Hepatic stellate cell (primary cell): ENCODE measurements at regions not wholly inside any gene's neighbourhood (a gene's known extent, or its start where the extent isn't known, plus 50 kb on each side); places are given as distances from the start of the nearest gene placed in this dataset.

Experiments
- DNase-seq: peaks from one replicate; pipeline ENCODE4 v3.0.0; 2011; ENCODE audit warnings: low spot score

DNA sequence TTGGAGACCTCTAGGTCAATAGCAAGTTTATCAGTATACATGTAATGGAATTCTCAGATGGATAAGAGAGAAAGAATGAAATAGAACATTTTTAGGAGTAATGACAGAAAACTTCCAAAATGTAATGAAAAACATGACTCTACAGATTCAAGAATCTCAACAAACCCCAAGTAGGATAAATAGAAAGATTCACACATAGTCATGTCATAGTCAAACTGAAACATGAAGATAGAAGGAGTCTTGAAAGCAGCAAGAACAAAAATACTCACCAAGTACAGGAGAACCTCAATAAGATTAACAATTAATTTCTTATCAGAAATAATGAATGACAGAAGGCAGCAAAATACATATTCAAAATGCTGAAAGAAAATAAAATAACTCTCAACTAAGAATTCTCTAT lies 164.5 kb downstream of the SPATA31D1 start:
- DNase-seq = no peak

DNA sequence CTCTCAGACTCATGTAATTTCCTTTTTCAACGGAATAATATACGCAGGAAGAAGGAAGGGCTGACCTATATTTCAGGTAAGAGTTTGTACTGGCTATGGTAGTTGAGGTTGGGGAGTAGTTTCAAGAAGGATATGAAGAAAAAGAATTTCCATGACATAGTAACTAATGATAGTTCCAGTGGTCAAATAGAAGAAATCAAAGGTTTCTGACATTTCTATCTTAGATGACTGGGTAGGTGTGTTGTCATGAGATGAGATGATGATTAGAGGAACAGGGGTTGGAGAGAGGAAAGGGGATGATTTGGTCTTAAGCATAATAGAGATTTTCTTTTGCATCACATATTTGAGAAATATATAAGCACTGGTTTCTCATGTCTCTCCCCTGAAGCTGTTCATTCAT lies 166.0 kb downstream of the SPATA31D1 start:
- DNase-seq = no peak

DNA sequence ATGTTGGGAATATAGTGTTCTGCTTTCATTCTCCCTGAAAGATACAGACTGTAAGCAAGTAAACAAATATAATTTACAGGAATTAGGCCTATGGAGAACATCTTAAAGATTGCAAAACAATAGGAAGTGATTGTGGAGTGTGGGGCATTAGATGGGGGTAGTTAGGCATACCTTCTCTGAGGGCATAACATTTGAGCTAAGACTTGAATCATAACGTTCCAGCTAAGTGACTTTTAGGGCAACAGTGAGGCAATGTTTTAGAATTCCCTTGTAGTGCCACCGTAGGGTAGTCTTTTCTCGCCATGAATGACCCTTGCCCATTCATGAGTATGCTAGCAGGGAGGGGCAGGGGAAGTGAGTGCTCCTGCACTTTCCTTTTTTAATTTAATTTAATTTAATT lies 173.3 kb downstream of the SPATA31D1 start:
- no peak for DNase-seq

DNA sequence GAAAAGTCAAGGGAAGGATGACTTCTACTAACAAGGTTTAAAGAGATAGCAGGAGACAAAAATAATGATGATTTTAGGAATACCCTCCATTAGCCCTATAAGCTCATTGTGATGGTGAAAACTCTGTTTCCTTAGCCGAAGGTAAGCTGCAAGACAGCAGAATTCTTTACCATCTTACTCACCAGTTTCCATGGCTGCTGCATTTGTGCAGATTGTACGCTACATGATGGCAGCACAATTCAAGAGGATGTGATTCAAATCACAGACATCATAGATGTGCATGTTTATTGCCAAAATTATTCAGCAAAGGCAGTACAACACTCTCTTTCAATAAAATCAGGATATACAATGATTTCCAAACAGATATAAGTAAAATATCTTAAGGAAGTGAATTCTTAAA lies 175.6 kb downstream of the SPATA31D1 start:
- no peak for DNase-seq

DNA sequence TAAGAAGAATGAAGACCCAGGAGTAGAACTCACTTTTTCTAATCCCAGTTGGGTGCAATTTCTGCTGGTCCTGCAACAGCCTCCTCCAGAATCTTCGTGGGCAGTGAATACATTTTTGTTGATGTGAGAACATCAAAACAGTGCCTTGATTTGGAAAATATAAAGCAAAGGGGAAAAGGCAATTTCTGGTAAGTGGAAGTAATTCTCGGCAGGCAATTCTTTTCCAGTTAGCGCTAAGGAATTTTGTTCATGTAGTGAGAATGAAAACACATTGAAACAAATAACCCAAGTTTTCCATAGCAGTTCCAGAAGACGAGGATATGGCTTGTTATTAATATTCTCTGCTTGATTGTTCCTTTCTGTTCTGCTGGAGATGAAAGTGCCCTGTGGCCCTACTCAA lies 178.7 kb downstream of the SPATA31D1 start:
- no peak for DNase-seq

DNA sequence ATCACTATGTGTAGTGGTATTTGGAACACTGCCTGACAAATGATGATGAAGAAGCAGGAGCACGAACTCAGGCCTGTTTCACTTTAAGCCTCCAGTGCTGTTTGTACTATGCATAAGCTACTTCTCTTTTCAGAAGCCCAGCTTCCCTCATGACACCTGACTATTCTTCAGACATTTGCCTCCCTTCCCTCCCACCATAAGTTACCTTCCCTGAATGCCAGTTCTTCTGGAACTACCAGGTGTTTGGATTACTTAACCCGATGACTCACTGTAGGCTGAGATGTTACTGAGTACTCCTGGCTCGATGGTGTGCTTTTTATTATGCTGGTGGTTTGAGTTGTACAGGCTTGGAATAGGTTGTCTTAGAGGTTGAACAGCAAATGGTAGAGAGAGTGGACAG lies 180.0 kb downstream of the SPATA31D1 start:
- no peak for DNase-seq

DNA sequence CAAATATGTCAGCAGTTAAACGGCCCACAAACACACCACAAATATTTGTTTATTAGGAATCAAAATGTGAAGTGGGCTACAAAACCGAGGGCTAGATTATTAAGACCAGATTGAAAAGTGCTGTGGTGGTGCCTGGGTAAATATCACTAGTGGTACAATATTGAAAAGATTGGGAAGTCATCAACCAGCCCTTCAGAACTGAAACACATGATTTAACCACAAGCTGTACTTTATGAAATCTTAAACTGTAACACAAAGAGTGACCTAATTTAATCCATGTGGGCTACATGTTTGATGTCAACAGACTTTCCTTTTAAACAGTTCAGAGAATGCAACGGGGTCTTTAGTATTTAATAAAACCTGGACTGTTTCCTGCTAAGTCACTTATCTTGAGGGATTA lies 182.3 kb downstream of the SPATA31D1 start:
- no peak for DNase-seq

DNA sequence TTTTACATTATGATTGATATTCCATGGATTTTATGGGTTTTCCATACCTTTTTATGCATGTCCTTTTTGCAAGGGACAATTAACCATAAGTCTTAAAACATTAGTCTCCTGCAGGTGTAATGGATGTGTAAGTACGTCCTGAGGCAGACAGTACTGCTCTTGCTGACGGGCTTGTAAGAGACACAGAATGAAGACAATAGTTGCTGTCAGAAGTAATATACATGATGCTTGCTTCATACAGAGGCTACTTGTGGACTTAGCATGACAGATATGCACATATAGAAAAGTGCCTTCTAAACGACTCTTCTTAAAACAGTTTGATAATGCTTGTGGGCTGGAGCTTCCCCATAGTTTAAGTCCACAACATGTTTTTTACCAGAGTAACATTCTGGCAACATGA lies 182.7 kb downstream of the SPATA31D1 start:
- DNase-seq = no peak

DNA sequence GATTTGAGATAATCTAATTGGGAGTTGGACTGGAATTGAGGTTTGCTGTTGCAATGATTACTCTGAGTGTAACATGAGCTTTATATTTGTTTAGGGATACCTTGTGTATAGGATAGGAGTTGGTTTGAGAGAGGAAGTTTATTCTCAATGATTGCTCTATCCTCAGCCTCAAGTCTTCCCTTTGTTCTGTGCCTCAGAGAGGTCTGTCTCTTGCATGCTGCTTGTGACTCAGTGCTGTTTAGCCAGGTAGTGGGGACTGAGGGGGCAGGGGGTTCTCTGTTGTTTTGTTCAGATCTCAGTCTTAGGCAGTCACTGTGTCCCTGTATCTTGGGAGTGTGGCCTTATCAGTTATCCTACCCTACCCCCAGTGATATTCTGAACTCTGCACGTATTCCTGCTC lies 192.1 kb downstream of the SPATA31D1 start:
- no peak for DNase-seq

DNA sequence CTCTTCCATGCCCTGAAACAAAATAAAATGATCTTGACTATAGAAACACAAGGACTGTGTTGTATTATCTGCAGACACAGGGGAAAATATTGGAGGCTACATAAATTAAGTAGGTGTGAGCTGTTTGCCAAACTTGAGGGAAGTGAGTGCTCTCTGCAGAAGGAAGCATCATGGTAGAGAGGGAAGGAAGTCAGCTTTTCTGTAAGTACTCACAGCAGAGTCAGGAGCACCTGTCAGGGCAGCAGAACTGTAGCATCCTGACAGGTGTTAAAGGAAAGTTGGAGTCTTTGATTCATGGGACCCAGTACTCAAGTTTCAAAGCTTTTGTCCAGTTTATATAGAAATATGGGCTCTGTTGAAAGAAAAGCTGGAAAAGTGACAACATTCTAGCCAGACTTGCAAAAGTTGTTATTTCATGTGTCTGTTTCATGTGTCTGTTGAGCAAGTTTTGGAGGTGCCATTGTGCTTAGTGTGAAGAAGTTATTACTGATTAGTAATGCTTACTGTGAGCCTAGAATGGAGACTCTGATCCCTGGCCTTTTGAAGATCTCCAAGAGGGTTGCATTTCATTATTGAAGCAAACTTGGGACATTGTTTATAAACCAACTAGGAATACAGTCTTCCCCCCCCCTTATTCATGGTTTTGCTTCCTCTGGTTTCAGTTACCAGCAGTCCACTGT lies 194.7 kb downstream of the SPATA31D1 start:
- DNase-seq = no peak

DNA sequence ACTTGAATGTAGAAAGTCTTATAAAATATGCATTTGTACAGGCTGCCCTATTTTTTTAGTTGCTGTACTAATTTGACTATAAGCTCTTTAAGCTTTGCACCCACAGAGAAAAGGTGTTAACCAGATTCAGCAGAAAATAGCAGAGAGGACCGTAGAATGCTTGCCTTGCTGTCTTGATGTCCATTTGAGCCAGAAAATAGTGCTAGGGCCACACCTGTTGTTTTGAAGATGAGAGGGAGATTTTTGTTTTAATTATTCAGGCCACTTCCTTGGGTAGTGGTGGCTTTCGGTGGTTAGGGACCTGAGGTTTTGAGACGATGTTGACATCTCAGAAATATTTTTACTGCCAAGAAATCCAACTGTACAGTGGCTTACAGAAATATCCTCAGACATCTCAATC lies 196.0 kb downstream of the SPATA31D1 start:
- no peak for DNase-seq

DNA sequence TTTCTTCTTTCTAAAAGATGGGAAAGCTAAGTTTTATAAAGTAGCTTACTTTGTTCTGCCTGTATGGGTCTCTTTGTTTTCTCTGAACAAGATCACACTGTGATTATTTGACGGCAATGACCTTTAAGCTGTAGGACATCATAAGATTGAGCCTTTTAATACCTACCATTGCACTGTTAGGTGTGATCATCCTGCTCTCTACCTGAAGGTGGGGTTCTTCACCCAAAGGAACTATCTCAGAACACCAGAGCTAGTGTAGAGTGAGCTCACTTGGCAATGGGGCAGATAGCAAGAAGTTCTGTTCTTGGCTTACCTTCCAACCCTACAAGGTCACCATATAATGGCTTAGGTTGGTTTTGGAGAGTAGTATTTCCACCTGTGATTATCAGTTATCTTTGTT lies 200.2 kb downstream of the SPATA31D1 start:
- no peak for DNase-seq

DNA sequence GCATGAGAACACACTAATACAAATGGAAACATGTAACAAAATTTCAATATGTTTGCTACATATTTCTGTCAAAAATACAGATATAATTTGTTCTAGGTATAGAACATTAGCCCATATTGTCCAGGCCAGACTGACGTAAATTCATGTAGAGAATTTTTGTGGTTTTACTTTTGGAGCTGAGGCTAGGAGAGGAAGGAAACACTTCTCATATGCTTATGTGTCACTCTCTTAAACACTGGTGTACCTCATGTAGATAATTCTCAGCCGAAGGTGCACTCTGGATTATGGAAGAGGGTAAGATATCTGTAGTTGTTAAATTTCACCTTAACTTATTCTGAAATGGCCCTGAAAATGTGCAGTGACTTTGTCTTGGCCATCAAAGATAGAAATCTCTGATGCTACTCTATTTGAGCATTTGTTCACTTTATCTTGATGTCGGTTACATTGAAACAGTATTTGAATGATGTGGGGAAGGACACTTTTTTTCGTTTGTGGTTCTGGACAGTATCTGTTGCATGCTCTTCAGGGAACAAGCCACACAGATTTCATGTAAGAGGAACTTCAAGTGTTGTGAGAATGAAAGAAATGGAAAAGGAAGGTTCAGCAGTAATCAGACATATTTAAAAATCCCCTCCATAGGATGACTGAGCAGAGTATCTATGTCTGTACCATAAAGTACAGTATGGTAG lies 202.7 kb downstream of the SPATA31D1 start:
- no peak for DNase-seq

DNA sequence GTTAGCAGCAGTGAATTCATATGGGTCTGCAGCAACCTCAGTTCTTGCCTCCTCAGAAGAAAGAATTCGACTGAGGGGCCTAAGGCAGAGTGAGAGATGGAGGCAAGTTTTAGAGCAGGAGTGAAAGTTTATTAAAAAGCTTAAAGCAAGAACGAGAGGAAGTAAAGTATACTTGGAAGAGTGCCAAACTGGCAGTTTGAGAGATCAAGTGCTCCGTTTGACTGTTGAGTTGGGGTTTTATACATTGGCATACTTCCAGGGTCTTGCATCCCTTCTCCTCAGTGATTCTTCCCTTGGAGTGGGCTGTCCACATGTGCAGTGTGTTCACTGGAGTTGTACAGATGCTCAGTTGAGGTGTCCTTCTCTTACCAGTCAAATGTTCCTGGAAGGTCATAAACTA lies 203.6 kb downstream of the SPATA31D1 start:
- DNase-seq = no peak

DNA sequence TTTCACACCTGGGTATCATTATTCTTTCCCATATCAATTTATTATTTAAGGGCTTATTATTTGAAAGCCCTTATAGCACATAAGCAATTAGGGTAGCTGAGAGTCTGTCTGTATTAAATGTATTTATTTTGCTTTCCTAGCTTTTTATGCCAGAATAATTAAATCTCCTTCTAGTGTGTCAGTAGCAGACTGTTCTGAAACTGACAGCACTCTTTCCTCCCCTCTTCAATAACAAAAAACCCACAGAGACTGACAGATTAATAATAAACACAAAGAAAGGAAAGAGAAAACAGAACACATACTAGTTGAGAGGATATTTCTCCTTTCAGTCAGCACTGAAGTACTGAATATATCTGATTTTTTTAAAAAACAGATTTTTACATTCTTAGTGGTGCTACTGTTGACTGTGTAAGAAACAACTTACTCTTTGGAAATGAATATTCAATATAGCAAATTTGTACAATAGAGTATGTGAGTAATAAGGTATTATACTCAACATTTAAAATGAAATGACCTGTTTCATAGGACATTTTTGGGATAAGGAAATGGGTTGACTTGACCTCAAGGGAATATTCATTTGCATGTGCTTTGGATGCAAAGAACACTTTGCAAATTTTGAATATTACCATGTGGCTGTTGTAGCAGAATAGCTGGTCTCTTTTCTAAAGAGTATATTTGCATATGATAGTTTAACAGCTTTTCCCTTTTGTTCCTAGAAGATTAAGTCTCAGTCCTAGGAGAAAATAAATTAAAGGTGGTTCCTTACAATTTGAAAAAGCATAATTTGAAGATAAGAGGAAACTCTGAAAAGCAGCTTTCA lies 208.3 kb downstream of the SPATA31D1 start:
- no peak for DNase-seq

DNA sequence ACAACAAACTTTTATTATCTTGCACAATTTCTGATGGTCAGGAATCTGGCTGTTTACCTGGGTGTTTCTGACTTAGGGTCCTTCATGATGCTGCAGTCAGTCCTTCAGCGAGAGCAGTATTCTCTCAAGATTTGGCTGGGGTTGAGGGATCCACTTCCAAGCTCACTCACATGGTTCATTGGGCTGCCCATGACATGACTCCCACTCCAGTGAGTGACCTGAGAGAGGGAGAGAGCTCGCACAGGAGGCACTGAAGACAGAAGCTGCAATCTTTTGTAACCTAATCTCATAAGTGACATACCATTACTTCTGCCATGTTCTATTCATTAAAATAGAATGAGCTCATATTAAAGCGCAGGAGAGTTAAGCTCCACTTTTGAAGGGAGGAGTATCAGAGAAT lies 212.6 kb downstream of the SPATA31D1 start:
- no peak for DNase-seq

DNA sequence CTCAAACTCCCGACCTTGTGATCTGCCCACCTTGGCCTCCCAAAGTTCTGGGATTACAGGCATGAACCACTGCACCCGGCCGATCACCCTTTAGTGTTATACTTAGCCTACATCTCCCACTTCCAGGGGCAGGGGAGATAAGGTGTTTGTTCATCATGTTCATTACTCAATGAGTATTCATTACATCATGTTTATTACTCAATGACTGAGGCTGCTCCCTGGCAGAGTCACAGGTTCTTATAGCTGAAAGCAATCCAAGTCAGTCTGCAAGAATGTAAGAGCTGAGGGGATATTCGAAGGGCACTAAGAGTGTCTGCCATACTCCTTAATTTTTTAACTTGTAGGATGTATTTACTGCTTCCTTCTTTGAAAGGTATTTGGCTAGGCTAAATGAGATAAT lies 214.2 kb downstream of the SPATA31D1 start:
- no peak for DNase-seq

DNA sequence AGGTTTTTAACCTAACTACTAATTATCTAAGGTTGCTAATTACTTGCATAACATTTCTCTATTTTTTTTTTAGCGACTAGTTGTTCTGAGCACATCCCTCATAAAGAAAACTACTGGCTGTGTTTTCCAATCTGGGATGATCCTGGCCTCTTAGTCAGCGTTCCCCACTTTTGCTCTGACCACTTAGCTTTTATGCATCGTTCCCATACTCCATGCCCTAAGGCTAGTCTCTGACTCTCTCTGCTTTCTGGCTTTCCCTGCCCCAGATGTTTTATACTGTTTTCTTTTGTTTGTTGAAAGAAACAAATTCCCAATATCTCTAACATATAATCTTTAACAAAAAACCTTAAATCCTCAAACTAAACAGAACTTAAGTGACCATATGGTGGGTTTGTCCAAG lies 217.9 kb downstream of the SPATA31D1 start:
- DNase-seq = no peak

DNA sequence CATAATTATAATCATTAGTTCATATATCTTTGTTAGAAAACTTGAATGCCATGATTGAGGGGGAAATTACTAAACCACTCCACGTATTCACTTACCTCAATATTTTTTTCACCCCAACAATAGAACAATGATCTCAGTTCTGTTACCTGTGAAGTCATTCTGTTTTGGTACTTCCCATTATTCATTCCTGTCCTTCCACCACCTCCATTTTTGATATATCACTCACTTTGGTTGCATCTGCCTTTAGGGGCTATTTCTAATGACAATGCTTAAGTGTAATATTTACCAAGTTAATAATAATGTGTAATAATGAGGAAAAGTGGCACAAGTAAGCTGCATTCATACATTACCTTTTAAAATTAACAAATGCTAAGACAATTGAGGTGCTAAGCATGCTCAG lies 218.4 kb downstream of the SPATA31D1 start:
- no peak for DNase-seq

DNA sequence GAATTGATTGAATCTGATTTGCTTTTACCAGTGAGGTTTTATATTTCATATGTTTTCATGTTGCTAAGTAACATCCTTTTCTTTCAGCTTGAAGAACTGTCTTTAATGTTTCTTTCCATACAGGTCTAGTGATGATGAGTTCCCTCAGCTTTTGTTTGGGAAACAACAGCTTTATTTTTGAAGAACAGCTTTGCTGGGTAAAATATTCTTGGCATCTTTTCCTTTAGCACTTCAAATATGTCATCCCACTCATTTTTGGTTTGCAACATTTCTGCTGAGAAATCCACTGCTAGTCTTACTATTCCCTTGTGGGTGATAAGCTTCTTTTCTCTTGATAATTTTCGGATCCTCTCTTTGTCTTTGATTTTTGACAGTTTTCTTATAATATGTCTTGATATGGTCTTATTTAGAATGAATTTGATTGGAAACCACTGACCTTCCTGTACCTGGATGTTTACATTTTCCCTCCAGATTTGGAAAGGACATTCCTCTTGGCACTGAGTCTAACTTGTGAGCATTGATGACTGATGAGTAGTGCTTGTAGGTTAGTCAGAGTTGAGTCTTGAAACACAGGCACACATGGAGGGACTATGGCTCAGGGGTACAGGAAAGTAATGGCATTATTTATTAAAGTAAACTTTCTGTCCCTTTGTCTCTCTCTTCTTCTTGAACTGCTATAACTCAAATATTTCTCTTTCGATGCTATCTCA lies 220.3 kb downstream of the SPATA31D1 start:
- no peak for DNase-seq

DNA sequence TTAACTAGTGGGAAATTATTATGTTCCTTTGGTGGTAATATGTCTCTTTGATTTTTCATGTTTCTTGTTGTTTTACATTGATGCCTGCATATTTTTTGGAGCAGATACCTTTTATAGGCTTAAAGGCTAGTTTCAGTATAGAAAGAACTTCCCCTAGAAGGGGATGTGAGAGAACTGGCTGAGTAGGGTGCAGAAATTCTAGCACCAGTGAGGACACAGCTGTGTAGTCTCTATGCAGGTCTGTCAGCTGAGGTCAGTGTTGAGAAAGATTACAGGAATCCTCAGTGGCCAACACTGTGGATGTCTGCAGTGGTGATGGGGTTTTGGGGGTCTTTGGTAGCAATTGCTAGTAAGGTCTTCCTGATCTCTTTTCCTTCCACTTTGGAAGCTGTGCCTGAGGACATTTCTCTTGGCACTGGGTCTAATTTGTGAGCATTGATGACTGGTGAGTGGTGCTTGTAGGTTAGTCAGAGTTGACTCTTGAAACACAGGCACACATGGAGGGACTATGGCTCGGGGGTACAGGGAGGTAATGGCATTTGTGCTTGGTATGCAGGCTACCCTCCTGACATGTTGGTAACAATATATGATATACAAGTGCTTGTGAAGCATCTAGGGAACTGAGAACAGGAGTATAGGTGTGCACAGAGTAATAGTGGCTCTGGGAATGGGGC lies 221.4 kb downstream of the SPATA31D1 start:
- DNase-seq = no peak

DNA sequence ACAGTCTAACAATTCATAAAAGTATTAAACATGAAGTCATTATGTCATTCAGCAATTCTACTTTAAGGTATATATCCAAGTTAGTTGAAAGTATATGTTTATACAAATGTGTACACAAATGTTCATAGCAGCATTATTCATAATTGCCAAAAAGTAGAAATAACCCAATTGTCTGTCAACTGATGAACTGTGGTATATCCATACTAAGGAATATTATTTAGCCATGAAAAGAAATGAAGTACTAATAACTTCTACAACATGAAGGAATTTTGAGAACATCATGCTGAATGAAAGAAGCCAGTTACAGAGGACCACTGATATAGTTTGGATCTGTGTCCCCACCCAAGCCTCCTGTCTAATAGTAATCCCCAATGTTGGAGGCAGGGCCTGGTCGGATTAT lies 224.3 kb downstream of the SPATA31D1 start:
- DNase-seq = no peak
